WI38 (cell line): ENCODE measurements at regions not wholly inside any gene's neighbourhood (a gene's known extent, or its start where the extent isn't known, plus 50 kb on each side); places are given as distances from the start of the nearest gene placed in this dataset.

Experiments used
- H3K4me3 ChIP-seq: 2 replicates; pipeline ENCODE4 v1.5.1; 2011; ENCODE audit warnings: low read depth, mild to moderate bottlenecking, control low read depth, low read length
- TF ChIP-seq, protein P1 (sequence below): IDR thresholded peaks from 2 replicates; pipeline ENCODE4 v1.5.1; 2012; ENCODE audit warnings: low read depth, mild to moderate bottlenecking, control low read depth, low read length

DNA sequence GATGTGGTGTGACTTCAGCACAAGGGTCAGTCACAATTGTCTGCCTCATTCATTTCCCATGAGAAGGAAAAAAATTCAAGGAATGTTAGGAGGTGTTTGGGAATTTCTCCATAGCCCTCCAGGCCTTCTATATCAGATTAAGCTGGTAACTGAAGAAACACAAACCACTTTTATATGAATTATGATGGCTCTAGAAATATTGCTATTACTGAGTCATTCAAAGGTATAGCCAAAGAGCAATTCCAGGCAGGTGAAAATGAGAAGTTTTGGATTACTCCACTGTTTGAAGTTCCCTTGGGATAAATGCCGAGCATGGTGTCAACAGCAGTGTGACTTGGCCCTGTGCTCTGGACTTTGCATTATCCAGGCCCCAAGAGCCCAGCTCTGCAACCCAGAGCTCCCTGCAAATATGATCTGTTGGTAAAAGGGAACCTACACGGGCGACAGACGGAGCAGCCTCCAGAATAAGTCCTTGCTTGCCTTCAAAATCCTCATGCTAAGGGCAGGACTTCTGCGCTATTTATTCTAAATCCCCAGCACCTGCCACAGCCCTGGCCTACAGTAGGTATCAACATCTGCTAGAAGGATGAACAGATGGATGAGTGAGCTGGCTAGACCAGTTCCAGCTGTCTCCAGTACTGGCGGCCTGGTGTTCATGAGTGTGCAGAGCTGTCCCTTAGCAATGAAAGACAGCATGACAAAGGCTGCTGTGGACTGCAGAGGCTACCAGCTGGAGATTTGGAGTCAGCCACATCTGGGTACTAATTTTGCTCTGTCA is 67.5 kb upstream of the ZBED5 start:
- H3K4me3 ChIP-seq, result no peak overlapping the region
- TF ChIP-seq, protein P1, sequence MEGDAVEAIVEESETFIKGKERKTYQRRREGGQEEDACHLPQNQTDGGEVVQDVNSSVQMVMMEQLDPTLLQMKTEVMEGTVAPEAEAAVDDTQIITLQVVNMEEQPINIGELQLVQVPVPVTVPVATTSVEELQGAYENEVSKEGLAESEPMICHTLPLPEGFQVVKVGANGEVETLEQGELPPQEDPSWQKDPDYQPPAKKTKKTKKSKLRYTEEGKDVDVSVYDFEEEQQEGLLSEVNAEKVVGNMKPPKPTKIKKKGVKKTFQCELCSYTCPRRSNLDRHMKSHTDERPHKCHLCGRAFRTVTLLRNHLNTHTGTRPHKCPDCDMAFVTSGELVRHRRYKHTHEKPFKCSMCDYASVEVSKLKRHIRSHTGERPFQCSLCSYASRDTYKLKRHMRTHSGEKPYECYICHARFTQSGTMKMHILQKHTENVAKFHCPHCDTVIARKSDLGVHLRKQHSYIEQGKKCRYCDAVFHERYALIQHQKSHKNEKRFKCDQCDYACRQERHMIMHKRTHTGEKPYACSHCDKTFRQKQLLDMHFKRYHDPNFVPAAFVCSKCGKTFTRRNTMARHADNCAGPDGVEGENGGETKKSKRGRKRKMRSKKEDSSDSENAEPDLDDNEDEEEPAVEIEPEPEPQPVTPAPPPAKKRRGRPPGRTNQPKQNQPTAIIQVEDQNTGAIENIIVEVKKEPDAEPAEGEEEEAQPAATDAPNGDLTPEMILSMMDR, result no peak

DNA sequence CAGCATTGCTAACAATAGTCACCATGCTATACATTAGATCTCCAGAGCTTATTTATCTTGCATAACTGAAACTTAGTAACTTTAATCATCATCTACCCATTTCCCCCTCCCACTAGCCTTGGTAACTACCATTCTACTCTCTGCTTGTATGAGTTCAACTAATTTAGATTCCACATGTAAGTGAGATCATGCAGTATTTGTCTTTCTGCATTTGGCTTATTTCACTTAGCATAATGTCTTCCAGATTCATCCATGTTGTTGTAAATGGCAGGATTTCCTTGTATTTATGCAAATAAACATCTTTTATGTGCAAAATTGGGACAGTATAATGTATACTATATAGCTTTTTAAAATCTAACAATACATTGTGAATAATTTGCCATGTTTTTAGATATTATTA is 66.0 kb upstream of the ZBED5 start:
- TF ChIP-seq, protein P1, result no peak
- no peak overlapping the region for H3K4me3 ChIP-seq

DNA sequence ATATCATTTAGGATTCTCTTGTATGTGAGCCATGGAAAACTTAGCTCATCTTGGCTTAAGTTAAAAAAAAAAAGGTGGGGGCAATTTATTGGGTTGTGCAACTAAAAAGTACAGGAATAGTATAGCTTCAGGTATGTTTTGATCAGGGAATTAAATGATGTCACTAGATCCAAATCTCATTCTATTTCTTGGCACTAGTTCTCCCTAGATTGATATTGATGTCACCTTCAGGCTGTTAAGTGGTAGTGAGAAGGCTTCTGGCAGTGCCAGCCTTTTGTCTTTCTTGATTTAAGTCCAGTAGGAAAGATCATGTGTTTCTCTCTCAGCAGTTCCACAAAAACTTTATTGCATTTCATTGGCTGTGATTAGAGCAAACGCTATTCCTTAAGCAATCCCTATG is 65.0 kb upstream of the ZBED5 start:
- TF ChIP-seq, protein P1, result no peak
- H3K4me3 ChIP-seq, result no peak overlapping the region

DNA sequence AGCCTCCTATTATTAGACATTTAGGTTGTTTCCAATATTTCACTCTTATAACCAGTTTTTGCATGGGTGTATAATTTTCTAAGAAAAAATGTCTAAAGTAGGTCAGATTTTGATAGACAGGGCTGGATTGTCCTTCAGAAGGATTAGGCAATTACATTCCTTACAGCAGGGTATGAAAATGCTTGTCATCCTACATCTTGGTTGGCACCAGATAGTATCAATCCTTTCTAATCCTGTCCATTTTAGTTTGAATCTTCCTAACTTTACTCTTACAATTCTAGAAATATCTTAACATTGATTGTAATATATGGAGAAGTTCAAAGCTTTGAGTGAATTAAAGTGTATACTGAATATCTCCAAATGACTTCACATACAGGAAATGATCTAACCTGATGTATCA is 63.0 kb upstream of the ZBED5 start:
- H3K4me3 ChIP-seq, result no peak overlapping the region

DNA sequence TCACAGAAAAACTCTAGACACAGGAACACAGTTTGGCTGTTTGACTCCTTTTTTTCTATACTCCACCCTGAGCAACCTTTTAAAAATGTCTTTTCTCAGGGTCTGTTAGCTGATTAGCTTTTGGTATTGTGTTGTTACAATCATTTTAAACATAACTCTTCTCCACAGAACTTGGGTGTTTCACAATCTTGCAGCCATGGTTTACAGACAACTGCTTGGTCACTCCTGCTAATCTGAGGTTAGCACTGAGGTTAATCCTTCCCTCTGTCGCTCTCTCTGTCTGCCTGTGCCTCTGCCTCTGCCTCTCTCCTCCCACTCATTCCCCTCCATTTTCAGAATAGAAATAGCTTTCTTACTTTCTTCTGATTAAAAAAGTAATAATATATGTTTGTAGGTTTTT is 62.4 kb upstream of the ZBED5 start:
- no peak overlapping the region for H3K4me3 ChIP-seq
- TF ChIP-seq, protein P1, result no peak

More for the DNA sequence above, 63.0 kb upstream of the ZBED5 start:
- TF ChIP-seq, protein P1, result no peak

DNA sequence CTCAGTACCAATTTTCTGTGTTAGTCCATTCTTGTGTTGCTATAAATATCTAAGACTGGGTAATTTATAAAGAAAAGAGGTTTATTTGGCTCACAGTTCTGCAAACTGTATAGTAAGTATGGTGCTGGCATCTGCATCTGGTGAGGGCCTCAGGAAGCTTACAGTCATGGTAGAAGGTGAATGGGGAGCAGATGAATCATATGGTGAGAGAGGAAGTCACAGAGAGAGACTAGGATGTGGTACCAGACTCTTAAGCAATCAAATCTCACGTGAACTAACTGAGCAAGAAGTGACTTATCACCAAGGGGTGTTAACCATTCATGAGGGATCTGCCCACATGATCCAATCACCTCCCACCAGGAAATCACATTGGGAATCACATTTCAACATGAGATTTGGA is 60.8 kb upstream of the ZBED5 start:
- no peak overlapping the region for H3K4me3 ChIP-seq
- TF ChIP-seq, protein P1, result no peak

DNA sequence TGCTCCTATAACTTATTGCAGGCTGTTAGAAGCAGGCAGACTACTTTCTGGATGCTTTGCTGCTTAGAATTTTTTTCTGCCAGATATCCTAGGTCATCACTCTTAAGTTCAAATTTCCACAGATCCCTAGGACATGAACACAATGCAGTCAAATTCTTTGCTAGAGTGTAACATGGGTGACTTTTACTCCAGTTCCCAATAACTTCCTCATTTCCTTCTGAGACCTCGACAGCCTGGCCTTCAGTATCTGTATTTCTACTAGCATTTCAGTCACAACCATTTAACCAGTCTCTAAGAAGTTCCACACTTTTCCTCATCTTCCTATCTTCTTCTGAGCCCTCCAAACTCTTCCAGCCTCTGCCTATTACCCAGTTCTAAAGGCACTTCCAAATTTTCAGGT is 60.4 kb upstream of the ZBED5 start:
- TF ChIP-seq, protein P1, result no peak
- H3K4me3 ChIP-seq, result no peak overlapping the region
